ENCODE measurements at regions not wholly inside any gene's neighbourhood (a gene's known extent, or its start where the extent isn't known, plus 50 kb on each side); places are given as distances from the start of the nearest gene placed in this dataset.

DNA sequence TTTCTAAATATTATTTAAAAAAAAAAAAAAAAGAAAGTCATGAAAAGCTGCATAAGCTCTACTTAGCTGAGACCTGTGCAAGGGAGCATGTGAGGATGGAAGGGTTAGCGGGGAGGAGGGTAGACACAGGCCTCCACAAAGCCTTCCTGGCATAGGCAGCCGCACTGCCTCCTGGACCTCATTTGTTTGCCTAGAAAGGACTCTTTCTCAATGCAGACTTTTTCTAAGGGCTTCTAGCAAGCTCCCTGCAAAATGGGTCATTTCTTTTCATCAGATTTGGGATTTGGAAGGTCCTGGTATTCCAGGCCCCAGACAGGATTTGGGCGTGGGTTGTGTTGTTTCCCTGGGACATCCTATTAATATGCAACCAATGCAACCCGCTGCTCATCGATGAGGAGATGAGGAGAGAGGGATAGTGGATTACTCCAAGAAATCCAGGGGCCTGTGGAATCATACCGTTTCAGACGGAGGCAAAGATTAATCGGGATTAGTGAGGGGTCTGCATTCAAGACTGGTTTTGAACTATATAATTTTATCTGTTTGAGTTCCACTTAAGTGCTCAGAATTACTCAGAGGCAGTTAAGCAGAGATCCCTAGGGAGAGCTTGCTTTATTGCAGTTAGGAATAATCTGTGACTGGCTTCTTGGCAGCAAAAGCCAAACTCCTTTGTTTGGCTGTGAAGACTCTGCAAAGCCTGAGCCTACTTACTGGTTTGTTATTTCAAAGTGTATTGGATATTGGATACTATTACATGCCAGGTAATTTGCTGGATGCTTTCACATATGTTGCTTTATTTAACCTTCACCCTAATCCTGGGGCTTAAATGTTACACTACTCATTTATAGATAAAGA, 106.9 kb upstream of the NAV2 start:
- H3K27me3 Mint-ChIP-seq: no peaks in the 10 kb centered on the region
- Histone ChIP-seq H3K4me3 (ENCODE audit: low read depth, low read length) (no peak overlapping the region), H3K4me1 (ENCODE audit: control insufficient read depth, insufficient read depth, low read length, poor library complexity, severe bottlenecking) (no peaks in the 10 kb centered on the region), H3K9me3 (ENCODE audit: control insufficient read depth in 2 of 2, low read length in 2 of 2) (no peaks in the 10 kb centered on the region), H3K27ac (ENCODE audit: insufficient read depth, low read length, poor library complexity, severe bottlenecking) (no peak overlapping the region), H3K27me3 (ENCODE audit: control insufficient read depth, insufficient read depth, low read length) (peaks cover 2% of the 10 kb centered on the region), H3K36me3 (ENCODE audit: control insufficient read depth, insufficient read depth, low read length) (no peaks in the 10 kb centered on the region)
- ATAC-seq (ENCODE audit: low read depth in 2 of 2) (no peak), DNase-seq (no peak)
- no peak overlapping the region for H3K4me3 Mint-ChIP-seq
- H3K36me3 Mint-ChIP-seq: no peaks in the 10 kb centered on the region
- peaks cover 0 to 3% (median 2%) of the 10 kb centered on the region in 7 donors for H3K9me3 Mint-ChIP-seq
- no peak overlapping the region for H3K27ac Mint-ChIP-seq
- no peaks in the 10 kb centered on the region for H3K4me1 Mint-ChIP-seq

DNA sequence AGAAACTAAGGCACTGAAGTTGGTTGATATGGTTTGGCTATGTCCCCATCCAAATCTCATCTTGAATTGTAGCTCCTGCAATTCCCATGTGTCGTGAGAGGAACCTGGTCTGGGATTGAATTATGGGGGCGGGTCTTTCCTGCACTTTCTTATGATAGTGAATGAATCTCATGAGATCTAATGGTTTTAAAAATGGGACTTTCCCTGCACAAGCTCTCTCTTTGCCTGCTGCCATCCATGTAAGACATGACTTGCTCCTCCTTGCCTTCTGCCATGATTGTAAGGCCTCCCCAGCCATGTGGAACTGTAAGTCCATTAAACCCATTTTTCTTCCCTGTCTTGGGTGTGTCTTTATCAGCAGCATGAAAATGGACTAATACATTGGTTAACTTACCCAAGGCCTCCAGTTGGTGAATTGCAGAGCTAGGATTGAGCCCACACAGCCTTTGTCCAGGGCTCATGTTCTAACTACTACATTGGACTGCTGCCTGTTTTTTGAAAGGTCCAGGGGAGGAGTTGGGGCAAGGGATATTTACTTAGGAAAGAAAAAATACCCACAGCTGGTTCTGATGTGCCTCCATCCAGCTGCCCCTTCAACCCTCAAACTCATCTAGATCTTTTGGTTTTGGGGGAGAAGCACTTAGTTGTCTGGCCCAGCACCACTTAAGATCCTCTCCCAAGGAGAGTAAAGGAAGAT, 107.8 kb upstream of the NAV2 start:
- H3K4me1 ChIP-seq (ENCODE audit: control insufficient read depth, insufficient read depth, low read length, poor library complexity, severe bottlenecking): no peaks in the 10 kb centered on the region
- ATAC-seq (ENCODE audit: low read depth in 2 of 2): no peak
- peaks cover 0 to 3% (median 2%) of the 10 kb centered on the region in 7 donors for H3K9me3 Mint-ChIP-seq
- H3K27ac Mint-ChIP-seq: no peak overlapping the region
- H3K27me3 ChIP-seq (ENCODE audit: control insufficient read depth, insufficient read depth, low read length): peaks cover 2% of the 10 kb centered on the region
- H3K4me1 Mint-ChIP-seq: no peaks in the 10 kb centered on the region
- no peak for DNase-seq
- H3K4me3 ChIP-seq (ENCODE audit: low read depth, low read length): no peak overlapping the region
- H3K4me3 Mint-ChIP-seq: no peak overlapping the region
- H3K9me3 ChIP-seq (ENCODE audit: control insufficient read depth in 2 of 2, low read length in 2 of 2): no peaks in the 10 kb centered on the region
- H3K36me3 ChIP-seq (ENCODE audit: control insufficient read depth, insufficient read depth, low read length): no peaks in the 10 kb centered on the region
- no peak overlapping the region for H3K27ac ChIP-seq (ENCODE audit: insufficient read depth, low read length, poor library complexity, severe bottlenecking)
- H3K36me3 Mint-ChIP-seq: no peaks in the 10 kb centered on the region
- no peaks in the 10 kb centered on the region for H3K27me3 Mint-ChIP-seq

DNA sequence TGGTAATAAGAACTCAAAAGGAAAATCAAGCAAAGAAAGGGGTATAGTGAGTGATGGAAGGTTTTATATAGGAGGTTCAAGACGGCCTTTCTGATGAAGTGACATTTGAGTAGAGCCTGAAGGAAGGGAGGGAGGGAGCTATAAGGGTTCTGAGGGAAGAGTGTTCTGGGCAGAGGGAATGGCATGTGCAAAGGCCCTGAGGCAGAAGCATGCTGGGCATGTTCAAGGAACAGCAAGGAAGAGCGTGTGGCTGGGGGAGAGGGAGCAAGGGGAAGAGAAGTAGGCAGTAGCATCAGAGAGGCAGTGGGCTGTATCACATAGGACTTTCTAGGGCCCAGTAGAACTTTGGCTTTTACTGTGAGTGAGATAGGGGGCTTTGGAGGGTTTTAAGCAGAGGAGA, 108.9 kb upstream of the NAV2 start:
- Histone ChIP-seq H3K27ac (ENCODE audit: insufficient read depth, low read length, poor library complexity, severe bottlenecking) (no peak overlapping the region), H3K27me3 (ENCODE audit: control insufficient read depth, insufficient read depth, low read length) (peaks cover 2% of the 10 kb centered on the region), H3K4me3 (ENCODE audit: low read depth, low read length) (no peak overlapping the region), H3K9me3 (ENCODE audit: control insufficient read depth in 2 of 2, low read length in 2 of 2) (no peaks in the 10 kb centered on the region), H3K4me1 (ENCODE audit: control insufficient read depth, insufficient read depth, low read length, poor library complexity, severe bottlenecking) (no peaks in the 10 kb centered on the region), H3K36me3 (ENCODE audit: control insufficient read depth, insufficient read depth, low read length) (no peaks in the 10 kb centered on the region)
- H3K4me1 Mint-ChIP-seq: no peaks in the 10 kb centered on the region
- no peaks in the 10 kb centered on the region for H3K27me3 Mint-ChIP-seq
- H3K9me3 Mint-ChIP-seq: peaks cover 0 to 3% (median 2%) of the 10 kb centered on the region in 7 donors
- ATAC-seq (ENCODE audit: low read depth in 2 of 2) (no peak), DNase-seq (no peak)
- H3K4me3 Mint-ChIP-seq: no peak overlapping the region
- H3K27ac Mint-ChIP-seq: no peak overlapping the region
- H3K36me3 Mint-ChIP-seq: no peaks in the 10 kb centered on the region

DNA sequence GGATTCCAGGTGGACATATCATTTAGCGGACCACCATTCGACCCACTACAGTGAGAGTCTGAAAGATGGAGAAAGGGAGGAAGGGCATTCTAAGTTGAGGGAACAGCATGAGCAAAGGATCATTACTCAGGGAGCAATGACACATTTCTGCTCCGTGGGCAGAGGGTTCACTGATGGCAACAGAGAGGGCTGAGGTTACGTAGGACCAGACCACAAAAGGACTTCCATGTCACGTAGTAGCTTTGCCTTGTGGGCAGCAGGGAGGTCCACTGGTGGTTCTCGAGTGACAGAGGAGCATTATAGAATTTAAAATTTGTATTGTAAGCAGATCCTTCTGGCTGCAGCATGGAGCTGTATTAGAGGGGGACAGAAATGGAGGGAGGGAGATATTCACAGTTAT, 109.7 kb upstream of the NAV2 start:
- Mint-ChIP-seq H3K36me3 (no peaks in the 10 kb centered on the region), H3K27ac (no peak overlapping the region), H3K4me1 (no peaks in the 10 kb centered on the region), H3K4me3 (no peak overlapping the region), H3K27me3 (no peaks in the 10 kb centered on the region), H3K9me3 (peaks cover 0 to 3% (median 2%) of the 10 kb centered on the region in 7 donors)
- DNase-seq (no peak), ATAC-seq (ENCODE audit: low read depth in 2 of 2) (no peak)
- Histone ChIP-seq H3K27ac (ENCODE audit: insufficient read depth, low read length, poor library complexity, severe bottlenecking) (no peak overlapping the region), H3K36me3 (ENCODE audit: control insufficient read depth, insufficient read depth, low read length) (no peaks in the 10 kb centered on the region), H3K27me3 (ENCODE audit: control insufficient read depth, insufficient read depth, low read length) (peaks cover 2% of the 10 kb centered on the region), H3K4me3 (ENCODE audit: low read depth, low read length) (no peak overlapping the region), H3K4me1 (ENCODE audit: control insufficient read depth, insufficient read depth, low read length, poor library complexity, severe bottlenecking) (no peaks in the 10 kb centered on the region), H3K9me3 (ENCODE audit: control insufficient read depth in 2 of 2, low read length in 2 of 2) (no peaks in the 10 kb centered on the region)

DNA sequence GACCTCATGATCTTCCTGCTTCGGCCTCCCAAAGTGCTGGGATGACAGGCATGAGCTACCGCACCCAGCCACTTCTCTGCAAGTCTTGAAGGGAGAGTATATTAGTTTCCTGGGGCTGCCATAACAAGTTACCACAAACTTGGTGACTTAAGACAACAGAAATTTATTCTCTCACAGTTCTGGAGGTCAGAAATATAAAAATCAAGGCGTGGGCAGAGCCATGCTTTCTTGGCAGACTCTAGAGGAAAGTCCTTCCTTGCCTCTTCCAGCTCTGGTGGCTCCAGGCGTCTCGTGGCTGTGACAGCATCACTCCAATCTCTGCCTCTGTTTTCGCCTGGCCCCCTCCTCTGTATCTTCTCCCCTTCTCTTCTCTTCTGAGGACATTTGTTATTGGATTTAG, 110.2 kb upstream of the NAV2 start:
- no peaks in the 10 kb centered on the region for H3K27me3 Mint-ChIP-seq
- no peak for DNase-seq
- Histone ChIP-seq H3K36me3 (ENCODE audit: control insufficient read depth, insufficient read depth, low read length) (no peaks in the 10 kb centered on the region), H3K4me3 (ENCODE audit: low read depth, low read length) (no peak overlapping the region), H3K4me1 (ENCODE audit: control insufficient read depth, insufficient read depth, low read length, poor library complexity, severe bottlenecking) (no peaks in the 10 kb centered on the region), H3K27me3 (ENCODE audit: control insufficient read depth, insufficient read depth, low read length) (peaks cover 2% of the 10 kb centered on the region), H3K27ac (ENCODE audit: insufficient read depth, low read length, poor library complexity, severe bottlenecking) (no peak overlapping the region), H3K9me3 (ENCODE audit: control insufficient read depth in 2 of 2, low read length in 2 of 2) (no peaks in the 10 kb centered on the region)
- no peaks in the 10 kb centered on the region for H3K36me3 Mint-ChIP-seq
- H3K4me3 Mint-ChIP-seq: no peak overlapping the region
- H3K4me1 Mint-ChIP-seq: no peaks in the 10 kb centered on the region
- peaks cover 0 to 3% (median 2%) of the 10 kb centered on the region in 7 donors for H3K9me3 Mint-ChIP-seq
- no peak for ATAC-seq (ENCODE audit: low read depth in 2 of 2)
- H3K27ac Mint-ChIP-seq: no peak overlapping the region

DNA sequence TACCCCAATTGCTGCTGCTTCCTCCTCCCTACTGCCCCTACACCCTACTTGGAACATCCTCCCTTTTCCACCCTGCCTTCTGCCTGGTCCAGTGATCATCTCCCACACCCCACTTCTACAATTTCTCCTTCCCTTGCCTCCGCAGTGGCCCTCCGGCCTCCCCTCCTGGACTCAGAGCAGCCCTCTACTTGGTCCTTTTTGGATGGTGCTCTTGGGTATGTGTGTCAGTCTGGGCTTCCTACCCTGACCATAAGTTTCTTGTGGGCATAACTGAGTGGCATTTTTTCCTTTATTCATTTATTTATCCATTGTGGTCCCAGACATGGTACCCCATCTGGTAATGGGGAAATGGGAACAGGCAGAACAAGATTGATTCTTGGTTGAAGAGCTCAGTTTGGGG, 111.4 kb upstream of the NAV2 start:
- Mint-ChIP-seq H3K27ac (no peak overlapping the region), H3K27me3 (peaks cover 4% of the 10 kb centered on the region)

DNA sequence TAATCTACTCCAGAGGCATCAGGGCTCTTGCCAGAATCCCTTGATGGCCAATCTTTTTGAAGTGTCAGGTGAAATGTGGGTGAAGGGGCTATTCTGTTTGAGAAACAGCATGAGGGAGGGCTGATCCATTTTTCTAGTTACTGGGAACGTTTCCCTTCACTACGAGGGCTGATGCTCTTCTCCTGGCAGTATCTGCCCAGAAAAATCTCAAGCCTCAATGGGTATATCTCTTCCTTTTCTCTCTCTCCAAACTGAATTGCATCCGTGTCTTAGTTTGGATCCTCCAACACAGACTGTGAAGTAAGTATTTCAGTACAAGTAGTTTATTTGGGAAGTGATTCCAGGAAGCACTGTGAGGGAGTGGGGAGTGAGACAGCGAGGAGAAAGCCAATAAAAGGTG, 113.0 kb upstream of the NAV2 start:
- Mint-ChIP-seq H3K9me3 (peaks cover 0 to 3% (median 1%) of the 10 kb centered on the region in 7 donors), H3K36me3 (no peaks in the 10 kb centered on the region), H3K4me1 (no peaks in the 10 kb centered on the region), H3K27ac (no peak overlapping the region), H3K27me3 (peaks cover 4% of the 10 kb centered on the region), H3K4me3 (no peak overlapping the region)
- no peak overlapping the region for H3K4me3 ChIP-seq (ENCODE audit: low read depth, low read length)
- H3K36me3 ChIP-seq (ENCODE audit: control insufficient read depth, insufficient read depth, low read length): no peaks in the 10 kb centered on the region
- no peak for ATAC-seq (ENCODE audit: low read depth in 2 of 2)
- H3K27me3 ChIP-seq (ENCODE audit: control insufficient read depth, insufficient read depth, low read length): peaks cover 2% of the 10 kb centered on the region
- no peak for DNase-seq
- no peak overlapping the region for H3K27ac ChIP-seq (ENCODE audit: insufficient read depth, low read length, poor library complexity, severe bottlenecking)
- no peaks in the 10 kb centered on the region for H3K9me3 ChIP-seq (ENCODE audit: control insufficient read depth in 2 of 2, low read length in 2 of 2)
- no peaks in the 10 kb centered on the region for H3K4me1 ChIP-seq (ENCODE audit: control insufficient read depth, insufficient read depth, low read length, poor library complexity, severe bottlenecking)

More for the DNA sequence above, 111.4 kb upstream of the NAV2 start:
- Histone ChIP-seq H3K27ac (ENCODE audit: insufficient read depth, low read length, poor library complexity, severe bottlenecking) (no peak overlapping the region), H3K4me3 (ENCODE audit: low read depth, low read length) (no peak overlapping the region), H3K4me1 (ENCODE audit: control insufficient read depth, insufficient read depth, low read length, poor library complexity, severe bottlenecking) (no peaks in the 10 kb centered on the region), H3K9me3 (ENCODE audit: control insufficient read depth in 2 of 2, low read length in 2 of 2) (no peaks in the 10 kb centered on the region), H3K36me3 (ENCODE audit: control insufficient read depth, insufficient read depth, low read length) (no peaks in the 10 kb centered on the region), H3K27me3 (ENCODE audit: control insufficient read depth, insufficient read depth, low read length) (peaks cover 2% of the 10 kb centered on the region)
- Mint-ChIP-seq H3K36me3 (no peaks in the 10 kb centered on the region), H3K4me3 (no peak overlapping the region), H3K9me3 (peaks cover 0 to 3% (median 2%) of the 10 kb centered on the region in 7 donors), H3K4me1 (no peaks in the 10 kb centered on the region)
- DNase-seq: no peak
- no peak for ATAC-seq (ENCODE audit: low read depth in 2 of 2)
